Motor neuron (in vitro differentiated cells): ENCODE measurements at regions not wholly inside any gene's neighbourhood (a gene's known extent, or its start where the extent isn't known, plus 50 kb on each side); places are given as distances from the start of the nearest gene placed in this dataset.

Experiments used
- ATAC-seq, 8 experiments: fragments of 200-7000 bp; cut with Tn5 transposase; replicated peaks in 6 of 8; 2 replicates each; pipeline ENCODE4 v1.8.0; 2021; ENCODE audit warnings: mild to moderate bottlenecking in 8 of 8, moderate library complexity in 8 of 8
- H3K27ac ChIP-seq, 2 donors: fragments of 250-450 bp; sonication (Bioruptor Pico); 2 replicates each; pipeline ENCODE4 v1.9.0; 2021; ENCODE audit warnings: antibody characterized with exemption in 2 of 2, mild to moderate bottlenecking in 2 of 2, moderate library complexity in 1 of 2
- H3K4me1 ChIP-seq, 2 donors: fragments of 250-450 bp; sonication (Bioruptor Pico); replicated peaks in 1 of 2; 2 replicates each; pipeline ENCODE4 v1.6.1; 2021; ENCODE audit warnings: antibody characterized with exemption in 2 of 2, mild to moderate bottlenecking in 2 of 2, moderate library complexity in 1 of 2
- H3K4me3 ChIP-seq, 5 donors: fragments of 250-450 bp; sonication (Bioruptor Pico); 2 replicates each; pipeline ENCODE4 v1.9.0; 2021; ENCODE audit warnings: antibody characterized with exemption in 5 of 5, mild to moderate bottlenecking in 5 of 5, moderate library complexity in 4 of 5
- WGBS, 10 experiments: fragments of 450-650 bp; shearing (Covaris generic); methylation state at CpG; one replicate each; pipeline ENCODE4 v1.0.0; 2022; 5-methylcytosine and 5-hydroxymethylcytosine counted together
- in situ Hi-C, 9 experiments: fragments of 400-800 bp; cut with MboI; loops; one replicate each; pipeline ENCODE4 v1.15.0; 2021; ENCODE audit warnings: low sequenced_read_pairs in 9 of 9, low pct_unique_long_range_greater_than_20kb in 2 of 9; ENCODE audit not compliant: unreplicated experiment in 9 of 9

DNA sequence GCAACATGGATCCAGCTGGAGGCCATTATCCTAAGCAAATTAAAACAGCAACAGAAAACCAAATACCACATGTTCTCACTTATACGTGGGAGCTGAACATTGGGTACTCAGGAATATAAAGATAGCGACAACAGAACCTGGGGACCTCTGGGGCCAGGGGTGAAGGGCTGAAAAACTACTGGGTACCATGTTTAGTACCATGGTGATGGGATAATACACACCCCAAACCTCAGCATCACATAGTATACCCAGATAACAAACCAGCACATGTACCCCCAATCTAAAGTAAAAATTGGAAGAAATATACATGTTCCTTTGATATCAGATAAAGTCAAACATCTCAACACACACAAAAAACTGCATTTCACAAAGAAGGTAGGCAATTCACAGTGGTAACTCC, 876.2 kb downstream of the TBL1XR1 start:
- in situ Hi-C loops = no loop called here
- no peak overlapping the region for H3K27ac ChIP-seq
- no peaks in the 10 kb centered on the region for H3K4me1 ChIP-seq
- 0 to 72% (median 59%) methylated on average over 1 to 2 of the region's 2 CpGs; no CpG with 5 or more reads in 4 of the 10 experiments for WGBS, 10 experiments
- H3K4me3 ChIP-seq = no peak overlapping the region
- ATAC-seq = no peak

DNA sequence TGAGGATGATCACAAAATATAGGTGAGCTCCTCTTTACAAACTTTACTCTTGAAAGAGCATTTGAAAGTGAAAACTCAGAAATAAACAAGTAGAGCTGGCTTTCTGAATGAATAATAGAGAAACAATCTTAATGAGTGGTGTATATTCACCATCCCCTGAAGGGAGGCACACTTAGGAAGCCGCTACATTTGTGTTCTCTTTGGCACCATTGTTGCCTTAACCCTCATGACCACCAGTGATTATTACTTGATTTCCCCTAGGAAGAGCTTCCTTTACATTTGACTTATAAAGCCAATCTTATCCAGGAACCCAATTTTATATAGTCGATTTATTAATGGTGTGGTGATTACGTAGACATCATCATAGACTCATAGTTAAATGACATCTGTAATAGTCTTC, 883.9 kb downstream of the TBL1XR1 start:
- Histone ChIP-seq H3K4me3 (no peak overlapping the region), H3K27ac (no peak overlapping the region), H3K4me1 (no peaks in the 10 kb centered on the region)
- WGBS, 10 experiments = 15 to 100% (median 64%) methylated on average over 1 to 3 of the region's 3 CpGs
- no peak for ATAC-seq
- in situ Hi-C loops = no loop called here

DNA sequence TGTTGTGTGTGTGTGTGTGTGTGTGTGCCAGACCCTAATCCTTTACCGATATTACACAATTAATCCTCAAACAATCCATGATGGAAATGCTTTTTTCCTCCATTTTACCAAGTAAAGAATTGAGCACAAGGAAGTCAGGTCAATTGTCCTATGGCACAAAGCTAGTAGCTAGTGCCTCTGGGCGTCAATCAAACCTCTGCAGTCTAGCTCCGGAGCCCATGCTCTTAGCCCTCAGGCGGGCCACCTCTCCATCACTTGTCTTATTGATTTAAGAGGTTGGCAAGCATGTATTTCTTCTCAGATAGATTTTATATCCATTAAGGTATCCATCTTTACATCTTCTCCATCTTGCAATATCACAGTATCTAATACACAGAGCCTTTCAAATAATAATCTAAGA, 886.6 kb downstream of the TBL1XR1 start:
- H3K4me3 ChIP-seq = no peak overlapping the region
- no peak for ATAC-seq
- no peak overlapping the region for H3K27ac ChIP-seq
- in situ Hi-C loops = no loop called here
- WGBS, 10 experiments = 60 to 100% (median 95%) methylated on average over 1 to 4 of the region's 4 CpGs; no CpG with 5 or more reads in 3 of the 10 experiments
- no peaks in the 10 kb centered on the region for H3K4me1 ChIP-seq

DNA sequence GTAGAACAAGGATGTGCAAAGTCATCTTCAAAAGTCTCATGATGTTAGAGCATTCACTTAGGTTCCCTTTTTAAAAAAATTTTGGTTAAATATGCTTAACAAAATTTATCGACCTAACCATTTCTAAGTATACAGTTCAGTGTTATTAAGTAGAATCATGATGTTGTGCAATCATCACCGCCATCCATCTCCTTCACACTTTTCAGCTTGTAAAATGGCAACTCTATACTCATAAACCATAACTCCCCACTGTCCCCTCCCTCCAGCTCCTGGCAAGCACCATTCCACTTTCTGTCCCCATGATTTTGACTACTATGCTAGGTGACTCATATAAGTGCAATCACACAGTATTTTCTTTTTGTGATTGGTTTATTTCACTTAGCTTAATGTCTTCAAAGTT, 895.0 kb downstream of the TBL1XR1 start:
- in situ Hi-C loops = no loop called here
- Histone ChIP-seq H3K4me3 (no peak overlapping the region), H3K27ac (no peak overlapping the region), H3K4me1 (peaks cover 0 to 33% of the 10 kb centered on the region in 2 donors)
- ATAC-seq = no peak
- WGBS, 10 experiments = 45 to 100% (median 94%) methylated on average over 1 to 2 of the region's 2 CpGs; no CpG with 5 or more reads in 1 of the 10 experiments

DNA sequence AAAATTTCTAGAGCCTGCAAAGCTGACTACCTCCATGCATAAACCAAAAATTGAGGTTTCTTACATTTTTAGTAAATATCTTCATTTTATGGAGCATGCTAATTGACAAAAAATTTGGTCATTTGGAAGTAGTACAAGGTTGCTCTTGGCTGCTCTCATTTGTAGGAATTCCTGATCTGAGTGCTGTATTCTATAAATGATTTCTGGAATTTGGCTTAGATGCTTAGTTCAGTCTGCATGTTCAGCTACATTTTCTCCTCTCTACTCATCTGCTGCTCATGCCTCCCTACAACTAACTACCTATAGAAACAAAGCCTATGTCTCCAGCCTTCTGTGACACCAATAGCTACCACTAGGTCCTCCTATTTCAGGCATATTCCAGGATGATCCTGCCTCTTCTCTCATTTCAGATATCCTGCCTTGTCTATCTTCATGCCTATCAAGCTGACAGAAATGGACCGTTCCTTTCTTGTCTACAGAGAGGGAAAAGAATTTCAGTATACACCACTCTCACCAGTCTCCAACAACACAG, 901.1 kb downstream of the TBL1XR1 start:
- in situ Hi-C loops = no loop called here

DNA sequence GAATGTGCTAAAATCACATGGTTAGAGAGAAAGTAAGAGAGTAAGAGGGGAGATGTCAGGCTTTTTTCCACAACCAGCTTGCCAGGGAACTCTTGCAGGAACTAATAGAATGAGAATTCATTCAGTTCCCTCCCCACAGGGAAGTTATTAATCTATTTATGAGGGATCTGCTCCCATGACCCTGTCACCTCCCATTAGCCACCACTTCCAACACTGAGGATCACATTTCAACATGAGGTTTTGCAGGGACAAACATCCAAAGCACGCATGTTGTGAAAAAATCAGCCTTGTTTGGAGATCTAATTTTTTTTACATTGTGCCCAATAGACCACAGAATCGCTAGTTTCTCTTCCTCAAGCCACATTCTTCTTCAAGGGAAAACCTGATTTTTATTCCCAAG, 904.0 kb downstream of the TBL1XR1 start:
- peaks cover 0 to 3% of the 10 kb centered on the region in 2 donors for H3K4me1 ChIP-seq
- peak in 1 of 8 experiments; percentile 45 for ATAC-seq
- WGBS, 10 experiments = 0 to 100% (median 73%) methylated on average over 1 to 2 of the region's 2 CpGs

More for the DNA sequence above, 901.1 kb downstream of the TBL1XR1 start:
- no peak for ATAC-seq
- peaks cover 0 to 27% of the 10 kb centered on the region in 2 donors for H3K4me1 ChIP-seq
- WGBS, 10 experiments = 25 to 100% (median 100%) methylated on average over 1 of the region's 1 CpG; no CpG with 5 or more reads in 3 of the 10 experiments
- no peak overlapping the region for H3K4me3 ChIP-seq
- no peak overlapping the region for H3K27ac ChIP-seq

DNA sequence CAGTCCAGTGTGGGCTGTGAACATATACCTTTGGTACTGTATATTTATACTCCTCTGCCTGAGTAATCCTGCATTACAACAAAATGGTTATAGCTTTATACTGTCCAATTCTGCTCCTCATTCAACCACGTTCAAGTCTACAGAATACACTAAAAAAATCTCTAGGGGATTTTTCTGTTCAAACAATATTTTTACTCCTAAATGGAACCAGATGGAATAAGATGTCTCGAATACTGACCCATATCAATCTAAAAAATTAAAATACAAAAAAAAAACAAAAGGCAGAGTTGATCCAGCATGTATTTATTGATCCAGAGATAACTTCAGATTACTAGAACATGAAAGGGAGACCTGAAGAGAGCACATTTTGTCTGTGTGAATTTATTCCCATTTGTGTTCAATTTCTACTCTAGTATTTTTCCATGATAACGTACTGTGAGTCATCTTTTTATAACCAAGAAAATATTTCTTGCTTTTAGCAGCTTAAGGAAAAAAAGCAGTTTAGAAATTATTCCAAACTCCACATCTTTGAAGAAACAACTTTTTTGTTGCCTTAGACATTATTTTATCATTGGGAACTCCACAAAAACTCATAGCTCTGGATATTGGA, 910.7 kb downstream of the TBL1XR1 start:
- Histone ChIP-seq H3K4me3 (no peak overlapping the region), H3K4me1 (peaks cover 0 to 3% of the 10 kb centered on the region in 2 donors), H3K27ac (no peak overlapping the region)
- ATAC-seq = no peak
- WGBS, 10 experiments = 0 to 95% (median 64%) methylated on average over 1 to 3 of the region's 3 CpGs
- in situ Hi-C loops = no loop called here

More for the DNA sequence above, 904.0 kb downstream of the TBL1XR1 start:
- in situ Hi-C loops = no loop called here
- Histone ChIP-seq H3K4me3 (no peak overlapping the region), H3K27ac (no peak overlapping the region)

DNA sequence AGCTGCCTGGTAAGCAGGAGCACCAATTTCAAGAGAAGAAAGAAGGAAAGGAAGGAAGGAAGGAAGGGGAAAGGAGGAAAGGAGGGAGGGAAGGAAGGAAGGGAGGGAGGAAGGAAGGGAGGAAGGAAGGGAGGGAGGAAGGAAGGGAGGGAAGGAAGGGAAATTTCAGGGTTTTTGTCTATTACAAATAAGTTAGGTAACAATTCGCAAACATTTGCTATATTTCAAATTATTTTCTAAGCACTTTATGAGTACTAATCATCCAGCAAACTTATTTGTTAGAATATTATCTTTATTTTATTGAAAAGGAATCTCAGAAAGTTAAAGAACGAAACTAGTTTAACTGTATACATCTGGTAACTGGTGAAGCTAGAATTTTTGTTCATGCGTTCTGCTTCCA, 921.7 kb downstream of the TBL1XR1 start:
- WGBS, 10 experiments = 40 to 100% (median 94%) methylated on average over 1 to 3 of the region's 3 CpGs; no CpG with 5 or more reads in 1 of the 10 experiments
- H3K27ac ChIP-seq = no peak overlapping the region
- H3K4me3 ChIP-seq = no peak overlapping the region
- ATAC-seq = no peak
- in situ Hi-C loops = no loop called here
- no peaks in the 10 kb centered on the region for H3K4me1 ChIP-seq

DNA sequence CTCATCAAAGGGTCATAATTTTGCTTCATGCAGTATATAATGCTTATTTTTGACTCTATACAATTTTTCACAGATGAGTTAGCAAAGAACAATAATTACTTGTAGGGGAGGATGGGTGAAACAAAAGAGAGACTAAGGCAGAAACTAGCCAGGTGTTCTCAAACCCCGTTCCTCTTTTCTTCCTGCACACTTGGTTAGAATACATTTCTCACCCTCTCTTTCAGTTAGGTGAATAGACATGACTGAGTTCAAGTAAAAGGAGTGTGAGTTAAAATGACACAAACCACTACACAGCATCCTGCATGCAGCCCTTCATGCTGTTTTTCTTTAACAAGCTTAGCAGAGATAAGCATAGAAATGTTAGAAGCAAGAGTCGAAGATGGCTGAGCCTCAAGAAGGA, 922.2 kb downstream of the TBL1XR1 start:
- in situ Hi-C loops = no loop called here
- 0 to 78% (median 51%) methylated on average over 1 to 2 of the region's 2 CpGs; no CpG with 5 or more reads in 3 of the 10 experiments for WGBS, 10 experiments
- Histone ChIP-seq H3K4me3 (no peak overlapping the region), H3K27ac (no peak overlapping the region), H3K4me1 (no peaks in the 10 kb centered on the region)
- ATAC-seq = no peak

DNA sequence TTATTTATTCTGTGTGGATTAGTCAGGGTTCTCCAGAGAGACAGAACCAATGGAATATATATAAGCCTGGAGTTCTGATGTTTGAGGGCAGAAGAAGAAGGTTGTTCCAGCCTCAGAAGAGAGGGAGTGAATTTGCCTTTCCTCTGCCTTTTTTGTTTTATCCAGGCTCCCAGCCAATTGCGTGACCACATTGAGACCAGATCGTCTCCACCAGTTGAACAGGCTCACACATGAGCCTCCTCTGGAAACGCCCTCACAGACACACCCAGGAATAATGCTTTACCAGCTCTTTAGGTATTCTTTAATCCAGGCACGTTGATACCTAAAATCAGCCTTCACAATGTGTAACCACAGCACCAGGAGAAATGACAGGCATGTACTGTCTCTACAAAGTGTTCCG, 923.1 kb downstream of the TBL1XR1 start:
- WGBS, 10 experiments = 42 to 100% (median 80%) methylated on average over 1 to 5 of the region's 5 CpGs; no CpG with 5 or more reads in 2 of the 10 experiments
- in situ Hi-C loops = no loop called here
- Histone ChIP-seq H3K4me3 (no peak overlapping the region), H3K27ac (no peak overlapping the region), H3K4me1 (no peaks in the 10 kb centered on the region)
- ATAC-seq = peak in 1 of 8 experiments; percentile 20

DNA sequence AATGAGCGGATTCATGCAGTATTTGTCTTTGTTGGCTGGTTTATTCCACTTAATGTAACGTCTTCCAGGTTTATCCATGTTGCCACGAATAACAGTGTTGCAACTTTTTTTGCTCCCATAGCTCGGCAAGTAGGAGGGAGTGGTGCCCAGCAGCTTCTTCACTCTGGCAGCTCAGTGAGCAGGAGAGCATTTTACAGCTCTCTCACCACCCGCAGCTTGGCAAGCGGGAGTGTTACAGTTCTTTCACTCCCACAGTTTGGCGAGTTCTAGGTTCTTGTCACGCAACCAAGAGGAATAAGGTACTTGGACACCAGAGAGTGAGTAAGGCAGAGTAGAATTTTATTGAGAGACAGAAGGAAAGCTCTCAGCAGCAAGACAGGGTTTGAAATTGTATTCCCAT, 935.2 kb downstream of the TBL1XR1 start:
- H3K4me1 ChIP-seq = no peaks in the 10 kb centered on the region
- H3K27ac ChIP-seq = no peak overlapping the region
- no peak overlapping the region for H3K4me3 ChIP-seq
- in situ Hi-C loops = no loop called here
- no peak for ATAC-seq
- WGBS, 10 experiments = 2 to 100% (median 93%) methylated on average over 1 to 8 of the region's 8 CpGs; no CpG with 5 or more reads in 1 of the 10 experiments

DNA sequence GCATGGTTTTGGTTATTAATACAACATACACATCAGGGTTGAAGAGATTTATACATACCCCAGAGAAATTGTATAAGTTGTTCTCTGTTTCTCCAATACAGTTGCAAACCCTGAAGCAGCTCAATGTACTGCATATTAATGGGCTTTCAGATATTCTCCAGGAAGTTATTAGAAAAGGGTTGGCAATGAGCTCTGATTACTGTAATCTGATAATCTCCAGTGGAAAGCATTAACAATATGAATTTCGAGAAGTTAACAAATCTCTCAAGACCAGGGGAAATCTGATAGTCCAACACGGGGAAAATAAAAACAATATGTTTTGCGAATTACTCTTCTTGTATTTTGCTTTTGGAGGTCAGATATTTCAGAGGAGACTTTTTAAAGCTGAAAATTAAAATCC, 950.1 kb downstream of the TBL1XR1 start:
- 7 to 100% (median 92%) methylated on average over 2 to 3 of the region's 3 CpGs for WGBS, 10 experiments
- in situ Hi-C loops = no loop called here
- peaks cover 0 to 5% of the 10 kb centered on the region in 2 donors for H3K4me1 ChIP-seq
- no peak overlapping the region for H3K4me3 ChIP-seq
- ATAC-seq = no peak
- H3K27ac ChIP-seq = no peak overlapping the region

DNA sequence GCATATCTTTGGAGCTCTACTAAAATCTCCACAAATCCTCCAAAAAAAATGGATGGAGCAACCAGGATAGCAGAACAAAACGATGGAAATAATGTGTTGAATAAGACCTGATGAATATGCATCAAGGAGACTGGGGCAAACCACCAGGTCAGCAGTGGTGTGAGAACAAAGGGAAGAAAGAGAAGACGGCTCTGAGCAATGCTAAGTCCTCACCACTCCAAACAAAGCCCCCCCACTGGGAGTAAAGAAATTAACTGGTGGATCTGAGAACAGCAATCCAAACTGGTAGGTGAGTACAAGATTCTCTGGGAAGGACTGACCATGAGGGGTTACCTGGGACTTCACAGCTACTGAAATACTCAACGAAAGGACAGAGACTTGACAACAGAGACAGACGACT, 977.3 kb downstream of the TBL1XR1 start:
- WGBS, 10 experiments = 3 to 69% (median 43%) methylated on average over 1 to 4 of the region's 4 CpGs; no CpG with 5 or more reads in 1 of the 10 experiments
- H3K4me3 ChIP-seq = no peak overlapping the region
- H3K4me1 ChIP-seq = no peaks in the 10 kb centered on the region
- no peak for ATAC-seq
- in situ Hi-C loops = no loop called here
- no peak overlapping the region for H3K27ac ChIP-seq

DNA sequence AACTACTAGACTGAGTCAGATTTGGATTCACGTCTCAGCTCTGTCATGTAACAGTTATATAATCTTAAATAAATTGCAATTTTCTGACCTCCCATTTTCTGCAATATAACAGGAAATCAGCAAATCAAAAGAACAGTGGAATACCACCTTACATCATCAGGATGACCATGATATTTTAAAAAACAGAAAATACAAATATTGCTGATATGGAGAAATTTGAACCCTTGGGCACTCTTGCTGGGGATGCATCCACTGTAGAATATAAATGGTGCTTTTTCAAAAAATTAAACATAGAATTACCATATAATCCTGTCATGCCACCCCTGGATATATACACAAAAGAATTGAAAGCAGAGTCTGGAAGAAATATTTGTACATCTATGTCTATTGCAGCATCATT, 982.5 kb downstream of the TBL1XR1 start:
- Histone ChIP-seq H3K27ac (no peak overlapping the region), H3K4me1 (no peaks in the 10 kb centered on the region), H3K4me3 (no peak overlapping the region)
- 8 to 100% (median 40%) methylated on average over 1 of the region's 1 CpG; no CpG with 5 or more reads in 5 of the 10 experiments for WGBS, 10 experiments
- in situ Hi-C loops = no loop called here
- no peak for ATAC-seq
